ENCODE measurements at regions not wholly inside any gene's neighbourhood (a gene's known extent, or its start where the extent isn't known, plus 50 kb on each side); places are given as distances from the start of the nearest gene placed in this dataset.

- no peak for TF ChIP-seq REST (IDR thresholded peaks at IDR 0.05; ENCODE audit: insufficient read depth in 1 of 2, low read depth in 2 of 2, low read length in 1 of 2)
- TF ChIP-seq POLR2AphosphoS5 (IDR thresholded peaks at IDR 0.05; ENCODE audit: low read depth, low read length), result no peak
- no peak for TF ChIP-seq TCF7L2 (IDR thresholded peaks at IDR 0.05; ENCODE audit: low read depth, low read length)
- no peak for TF ChIP-seq CTCF (IDR thresholded peaks at IDR 0.05)
- no peak for TF ChIP-seq SIN3A (IDR thresholded peaks at IDR 0.05; ENCODE audit: borderline replicate concordance, insufficient read depth, low read depth, low read length)
- no peaks in the 10 kb centered on the region for H3K4me1 ChIP-seq (ENCODE audit: control insufficient read depth, insufficient read depth, low read length)
- intact Hi-C loops (cut with micrococcal nuclease; ENCODE audit: unreplicated experiment), result no loop called here
- H3K27me3 ChIP-seq (ENCODE audit: control insufficient read depth, insufficient read depth, low read length), result no peaks in the 10 kb centered on the region
- in situ Hi-C loops (cut with HindIII; ENCODE audit: low pct_unique_long_range_greater_than_20kb, low sequenced_read_pairs), result no loop called here
- no TSS peak for BruUV-seq (replicated peaks)
- CTCF ChIA-PET, result no interaction called here
- no peaks in the 10 kb centered on the region for H3K36me3 ChIP-seq (ENCODE audit: control insufficient read depth, insufficient read depth, low read length)
- DNase-seq (ENCODE audit: low read depth, low spot score) (no peak), ATAC-seq (no peak)
- H3K27ac ChIP-seq (ENCODE audit: low read length), result no peak overlapping the region
- H3K4me3 ChIP-seq (ENCODE audit: low read depth in 2 of 2, low read length in 2 of 2), result no peak overlapping the region
- no peaks in the 10 kb centered on the region for H3K9me3 ChIP-seq (ENCODE audit: control insufficient read depth, insufficient read depth, low read depth, low read length)
- POLR2A ChIA-PET, result no interaction called here
These were observed 801.5 kb downstream of the CDH9 start for GRCh38 chr5:26236936-26237335.

DNA sequence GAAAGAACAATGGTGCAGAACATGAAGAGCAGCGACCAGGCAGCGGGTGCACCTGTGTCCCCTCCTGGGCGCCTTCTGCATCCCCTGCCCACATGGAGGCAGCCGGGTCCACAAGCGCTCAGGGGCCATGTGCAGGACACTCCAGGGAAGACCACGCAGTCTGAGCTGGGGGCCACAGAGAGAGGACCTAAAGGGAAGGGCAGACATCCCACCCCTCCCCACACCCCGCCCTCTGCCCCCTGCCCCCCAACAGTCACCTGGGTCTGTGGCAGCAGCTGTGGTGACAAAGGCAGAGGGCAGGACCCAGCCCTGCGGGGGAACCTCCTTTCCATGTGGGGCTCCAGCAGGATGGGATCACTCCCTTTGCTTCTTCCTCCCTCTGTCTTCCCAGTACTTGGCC, 805.7 kb downstream of the CDH9 start:
- POLR2A ChIA-PET, result no interaction called here
- Histone ChIP-seq H3K27me3 (ENCODE audit: control insufficient read depth, insufficient read depth, low read length) (no peaks in the 10 kb centered on the region), H3K36me3 (ENCODE audit: control insufficient read depth, insufficient read depth, low read length) (no peaks in the 10 kb centered on the region), H3K9me3 (ENCODE audit: control insufficient read depth, insufficient read depth, low read depth, low read length) (no peaks in the 10 kb centered on the region), H3K27ac (ENCODE audit: low read length) (no peak overlapping the region), H3K4me1 (ENCODE audit: control insufficient read depth, insufficient read depth, low read length) (no peaks in the 10 kb centered on the region), H3K4me3 (ENCODE audit: low read depth in 2 of 2, low read length in 2 of 2) (no peak overlapping the region)
- in situ Hi-C loops (cut with HindIII; ENCODE audit: low pct_unique_long_range_greater_than_20kb, low sequenced_read_pairs) (no loop called here), intact Hi-C loops (cut with micrococcal nuclease; ENCODE audit: unreplicated experiment) (no loop called here)
- DNase-seq (ENCODE audit: low read depth, low spot score), result no peak
- no TSS peak for BruUV-seq (replicated peaks)
- CTCF ChIA-PET, result no interaction called here
- no peak for ATAC-seq
- no peak for TF ChIP-seq REST (IDR thresholded peaks at IDR 0.05; ENCODE audit: insufficient read depth in 1 of 2, low read depth in 2 of 2, low read length in 1 of 2)
- TF ChIP-seq TCF7L2 (IDR thresholded peaks at IDR 0.05; ENCODE audit: low read depth, low read length), result no peak
- no peak for TF ChIP-seq CTCF (IDR thresholded peaks at IDR 0.05)
- no peak for TF ChIP-seq SIN3A (IDR thresholded peaks at IDR 0.05; ENCODE audit: borderline replicate concordance, insufficient read depth, low read depth, low read length)
- no peak for TF ChIP-seq POLR2AphosphoS5 (IDR thresholded peaks at IDR 0.05; ENCODE audit: low read depth, low read length)
